ENCODE measurements at regions not wholly inside any gene's neighbourhood (a gene's known extent, or its start where the extent isn't known, plus 50 kb on each side); places are given as distances from the start of the nearest gene placed in this dataset.

GRCh38 chr2:206383669-206384068 lies 59.7 kb upstream of the ADAM23 start:
- no peak overlapping the region for H3K4me3 ChIP-seq (replicated peaks; ENCODE audit: low read depth, low read length)
- DNase-seq (ENCODE audit: low read depth), result no peak
- no peak for TF ChIP-seq CTCF (IDR thresholded peaks at IDR 0.05; ENCODE audit: low read length, missing control alignments)

GRCh38 chr2:206387808-206388207 lies 55.5 kb upstream of the ADAM23 start:
- DNase-seq (ENCODE audit: low read depth), result no peak
- no peak overlapping the region for H3K4me3 ChIP-seq (replicated peaks; ENCODE audit: low read depth, low read length)
- no peak for TF ChIP-seq CTCF (IDR thresholded peaks at IDR 0.05; ENCODE audit: low read length, missing control alignments)

- no peak overlapping the region for H3K4me3 ChIP-seq (replicated peaks; ENCODE audit: low read depth, low read length)
- TF ChIP-seq CTCF (IDR thresholded peaks at IDR 0.05; ENCODE audit: low read length, missing control alignments), result no peak
- no peak for DNase-seq (ENCODE audit: low read depth)
Observed at GRCh38 chr2:206388698-206389097, 54.6 kb upstream of the ADAM23 start.

GRCh38 chr2:206389164-206389563 lies 54.2 kb upstream of the ADAM23 start:
- no peak for TF ChIP-seq CTCF (IDR thresholded peaks at IDR 0.05; ENCODE audit: low read length, missing control alignments)
- H3K4me3 ChIP-seq (replicated peaks; ENCODE audit: low read depth, low read length), result no peak overlapping the region
- DNase-seq (ENCODE audit: low read depth), result no peak

- no peak overlapping the region for H3K4me3 ChIP-seq (replicated peaks; ENCODE audit: low read depth, low read length)
- TF ChIP-seq CTCF (IDR thresholded peaks at IDR 0.05; ENCODE audit: low read length, missing control alignments), result no peak
- no peak for DNase-seq (ENCODE audit: low read depth)
Observed at GRCh38 chr2:206390181-206390580, 53.2 kb upstream of the ADAM23 start.

GRCh38 chr2:206392118-206392517 lies 51.2 kb upstream of the ADAM23 start:
- DNase-seq (ENCODE audit: low read depth), result peak; percentile 68
- TF ChIP-seq CTCF (IDR thresholded peaks at IDR 0.05; ENCODE audit: low read length, missing control alignments), result peak; percentile 57
- H3K4me3 ChIP-seq (replicated peaks; ENCODE audit: low read depth, low read length), result no peak overlapping the region
